Kidney (tissue), 13 donors: ENCODE measurements at regions not wholly inside any gene's neighbourhood (a gene's known extent, or its start where the extent isn't known, plus 50 kb on each side); places are given as distances from the start of the nearest gene placed in this dataset.
A peak's percentile ranks its signal among the peaks of the same experiment; 100 is the strongest.
"Not testable (repeated sequence)": the region's sequence is repeated elsewhere in the genome, so short reads cannot be mapped to it uniquely, and the experiment has no call there.

Experiments used
- DNase-seq, 5 donors: peaks; one replicate each; pipeline ENCODE4 v3.0.0-alpha.2; 2013 to 2020
- FAIRE-seq: peaks from 2 replicates; lab custom pipeline; 2012; peaks lifted over from hg19 to GRCh38; lab: Jason Lieb, UNC
- H3K27ac ChIP-seq, 2 donors: one replicate each; pipeline ENCODE4 v1.7.0; 2013; ENCODE audit warnings: low read depth in 2 of 2, low read length in 2 of 2, inconsistent platforms in 1 of 2
- H3K27me3 ChIP-seq: one replicate; pipeline ENCODE4 v1.7.1; 2013; ENCODE audit warnings: low read length, inconsistent platforms; ENCODE audit not compliant: control insufficient read depth, insufficient read depth
- H3K36me3 ChIP-seq, 3 donors: one replicate each; pipeline versions ENCODE4 v1.7.0 to v1.7.1; 2013; ENCODE audit warnings: low read length in 3 of 3, control low read depth in 1 of 3, inconsistent platforms in 1 of 3; ENCODE audit not compliant: insufficient read depth in 3 of 3, control insufficient read depth in 2 of 3
- H3K4me1 ChIP-seq, 3 donors: one replicate each; pipeline versions ENCODE4 v1.7.0 to v1.7.1; 2013; ENCODE audit warnings: low read length in 3 of 3, inconsistent platforms in 1 of 3, low read depth in 1 of 3; ENCODE audit not compliant: control insufficient read depth in 2 of 3, insufficient read depth in 2 of 3
- H3K4me3 ChIP-seq, 3 donors: one replicate each; pipeline versions ENCODE4 v1.7.0 to v1.8.1; 2013; ENCODE audit warnings: low read length in 3 of 3, control low read depth in 1 of 3, inconsistent platforms in 1 of 3
- H3K9ac ChIP-seq, 3 donors: one replicate each; pipeline versions ENCODE4 v1.7.0 to v1.7.1; 2013; ENCODE audit warnings: low read length in 3 of 3, control low read depth in 1 of 3, inconsistent platforms in 1 of 3
- H3K9me3 ChIP-seq, 3 donors: one replicate each; pipeline versions ENCODE4 v1.7.0 to v1.7.1; 2013; ENCODE audit warnings: low read length in 3 of 3, control low read depth in 1 of 3, inconsistent platforms in 1 of 3; ENCODE audit not compliant: control insufficient read depth in 2 of 3, insufficient read depth in 1 of 3
- CTCF ChIP-seq: IDR thresholded peaks from 3 replicates; pipeline ENCODE4 v1.5.1; 2012; ENCODE audit warnings: mild to moderate bottlenecking, moderate library complexity, borderline replicate concordance; ENCODE audit not compliant: insufficient read depth; ENCODE audit errors: extremely low read depth
- intact Hi-C: fragments of 100-400 bp; cut with DNase I; formaldehyde crosslinking; loops from one replicate; pipeline ENCODE4 v1.11.1; 2022
- donor health status: control.
- donor health status: control.
- donor health status: control.
- donor health status: control.
- donor health status: control.
- donor health status: DM: yes; HTN: yes; CAD: no.
- donor health status: Normal renal cell carcinoma (clear cell type).

GRCh38 chr2:234355021-234355720, 141.7 kb downstream of the ARL4C start:
- H3K27ac ChIP-seq: no peak overlapping the region
- DNase-seq: peak in 4 of 5 donors; percentile 53 to 69 (median 56)
- H3K9me3 ChIP-seq: peaks cover 0 to 7% (median 2%) of the 10 kb centered on the region in 3 donors
- H3K4me1 ChIP-seq: no peaks in the 10 kb centered on the region
- intact Hi-C loops: no loop called here
- no peak for FAIRE-seq
- no peak for TF ChIP-seq CTCF
- H3K4me3 ChIP-seq: no peak overlapping the region
- no peaks in the 10 kb centered on the region for H3K36me3 ChIP-seq
- H3K9ac ChIP-seq: no peak overlapping the region
- no peaks in the 10 kb centered on the region for H3K27me3 ChIP-seq

- Histone ChIP-seq H3K4me1 (no peaks in the 10 kb centered on the region), H3K36me3 (no peaks in the 10 kb centered on the region), H3K9ac (no peak overlapping the region), H3K4me3 (no peak overlapping the region), H3K9me3 (peaks cover 0 to 4% (median 2%) of the 10 kb centered on the region in 3 donors), H3K27ac (no peak overlapping the region), H3K27me3 (no peaks in the 10 kb centered on the region)
- no peak for TF ChIP-seq CTCF
- DNase-seq (no peak), FAIRE-seq (no peak)
- intact Hi-C loops: no loop called here
Measured at GRCh38 chr2:234352270-234352669, 144.6 kb downstream of the ARL4C start.

GRCh38 chr2:234351866-234352265, 145.0 kb downstream of the ARL4C start:
- H3K4me3 ChIP-seq, H3K4me1 ChIP-seq, intact Hi-C loops, H3K36me3 ChIP-seq, H3K9ac ChIP-seq, H3K27ac ChIP-seq, DNase-seq, H3K27me3 ChIP-seq, FAIRE-seq, H3K9me3 ChIP-seq: not testable (repeated sequence)

- FAIRE-seq (no peak), DNase-seq (no peak)
- Histone ChIP-seq H3K4me1 (no peaks in the 10 kb centered on the region), H3K9ac (no peak overlapping the region), H3K4me3 (no peak overlapping the region), H3K27ac (no peak overlapping the region), H3K9me3 (peaks cover 0 to 3% (median 2%) of the 10 kb centered on the region in 3 donors), H3K36me3 (no peaks in the 10 kb centered on the region), H3K27me3 (no peaks in the 10 kb centered on the region)
- intact Hi-C loops: no loop called here
- TF ChIP-seq CTCF: no peak
Measured at GRCh38 chr2:234348081-234348480, 148.8 kb downstream of the ARL4C start.
